SU-DHL-6 (cell line): ENCODE measurements at regions not wholly inside any gene's neighbourhood (a gene's known extent, or its start where the extent isn't known, plus 50 kb on each side); places are given as distances from the start of the nearest gene placed in this dataset.

Experiments used
- EZH2phosphoT487 ChIP-seq: fragments of 200-600 bp; sonication (generic), shearing (Covaris generic); conservative IDR thresholded peaks from 2 replicates; pipeline ENCODE4 v1.6.1; 2018; ENCODE audit warnings: mild to moderate bottlenecking, antibody characterized with exemption, low read length, moderate library complexity, mixed read lengths
- TF ChIP-seq, protein P1 (sequence below): fragments of 200-600 bp; sonication (generic); IDR thresholded peaks from one replicate; pipeline ENCODE4 v1.5.1; 2017; ENCODE audit warnings: antibody characterized with exemption, mild to moderate bottlenecking, low read length, moderate library complexity; ENCODE audit not compliant: insufficient read depth, poor library complexity, severe bottlenecking

DNA sequence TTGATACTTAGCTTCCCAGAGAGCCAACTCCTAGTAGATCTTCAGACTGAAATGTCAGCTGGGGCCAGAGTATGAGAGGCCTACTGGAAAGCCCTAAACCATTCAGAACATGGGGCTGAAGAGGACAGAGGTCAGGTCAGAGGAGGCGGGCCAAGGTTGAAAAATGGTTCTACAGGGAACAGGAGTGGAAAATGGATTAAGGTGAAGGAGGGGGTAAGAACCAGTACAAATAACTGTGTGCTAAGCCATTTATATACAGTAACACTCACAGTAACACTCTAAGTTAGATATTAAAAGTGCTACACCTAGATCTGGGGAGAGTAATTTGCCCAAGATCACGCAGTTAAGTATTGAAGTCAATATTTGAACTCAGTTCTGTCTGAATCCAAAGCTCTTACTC, 313.2 kb upstream of the MAP3K7 start:
- no peak for TF ChIP-seq EZH2phosphoT487
- TF ChIP-seq, protein P1, sequence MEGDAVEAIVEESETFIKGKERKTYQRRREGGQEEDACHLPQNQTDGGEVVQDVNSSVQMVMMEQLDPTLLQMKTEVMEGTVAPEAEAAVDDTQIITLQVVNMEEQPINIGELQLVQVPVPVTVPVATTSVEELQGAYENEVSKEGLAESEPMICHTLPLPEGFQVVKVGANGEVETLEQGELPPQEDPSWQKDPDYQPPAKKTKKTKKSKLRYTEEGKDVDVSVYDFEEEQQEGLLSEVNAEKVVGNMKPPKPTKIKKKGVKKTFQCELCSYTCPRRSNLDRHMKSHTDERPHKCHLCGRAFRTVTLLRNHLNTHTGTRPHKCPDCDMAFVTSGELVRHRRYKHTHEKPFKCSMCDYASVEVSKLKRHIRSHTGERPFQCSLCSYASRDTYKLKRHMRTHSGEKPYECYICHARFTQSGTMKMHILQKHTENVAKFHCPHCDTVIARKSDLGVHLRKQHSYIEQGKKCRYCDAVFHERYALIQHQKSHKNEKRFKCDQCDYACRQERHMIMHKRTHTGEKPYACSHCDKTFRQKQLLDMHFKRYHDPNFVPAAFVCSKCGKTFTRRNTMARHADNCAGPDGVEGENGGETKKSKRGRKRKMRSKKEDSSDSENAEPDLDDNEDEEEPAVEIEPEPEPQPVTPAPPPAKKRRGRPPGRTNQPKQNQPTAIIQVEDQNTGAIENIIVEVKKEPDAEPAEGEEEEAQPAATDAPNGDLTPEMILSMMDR = no peak
